ENCODE measurements at regions not wholly inside any gene's neighbourhood (a gene's known extent, or its start where the extent isn't known, plus 50 kb on each side); places are given as distances from the start of the nearest gene placed in this dataset.

DNA sequence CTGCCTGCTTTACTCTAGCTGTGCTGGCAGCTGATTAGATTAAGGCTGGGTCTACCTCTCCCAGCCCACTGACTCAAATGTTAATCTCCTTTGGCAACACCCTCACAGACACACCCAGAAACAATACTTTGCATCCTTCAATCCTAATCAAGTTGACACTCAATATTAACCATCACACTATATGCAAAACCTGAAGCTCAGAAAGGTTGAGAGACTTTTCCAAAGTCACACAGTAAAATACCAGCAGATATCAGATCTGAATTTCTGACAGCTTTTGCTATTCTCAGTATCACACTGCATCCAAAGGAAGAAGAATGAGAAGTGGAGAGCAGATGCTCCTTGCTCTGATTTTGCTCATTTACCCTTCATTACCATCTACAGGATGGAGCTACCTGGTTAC is 114.9 kb upstream of the RANBP3L start:
- TF ChIP-seq, protein P1, sequence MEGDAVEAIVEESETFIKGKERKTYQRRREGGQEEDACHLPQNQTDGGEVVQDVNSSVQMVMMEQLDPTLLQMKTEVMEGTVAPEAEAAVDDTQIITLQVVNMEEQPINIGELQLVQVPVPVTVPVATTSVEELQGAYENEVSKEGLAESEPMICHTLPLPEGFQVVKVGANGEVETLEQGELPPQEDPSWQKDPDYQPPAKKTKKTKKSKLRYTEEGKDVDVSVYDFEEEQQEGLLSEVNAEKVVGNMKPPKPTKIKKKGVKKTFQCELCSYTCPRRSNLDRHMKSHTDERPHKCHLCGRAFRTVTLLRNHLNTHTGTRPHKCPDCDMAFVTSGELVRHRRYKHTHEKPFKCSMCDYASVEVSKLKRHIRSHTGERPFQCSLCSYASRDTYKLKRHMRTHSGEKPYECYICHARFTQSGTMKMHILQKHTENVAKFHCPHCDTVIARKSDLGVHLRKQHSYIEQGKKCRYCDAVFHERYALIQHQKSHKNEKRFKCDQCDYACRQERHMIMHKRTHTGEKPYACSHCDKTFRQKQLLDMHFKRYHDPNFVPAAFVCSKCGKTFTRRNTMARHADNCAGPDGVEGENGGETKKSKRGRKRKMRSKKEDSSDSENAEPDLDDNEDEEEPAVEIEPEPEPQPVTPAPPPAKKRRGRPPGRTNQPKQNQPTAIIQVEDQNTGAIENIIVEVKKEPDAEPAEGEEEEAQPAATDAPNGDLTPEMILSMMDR (conservative IDR thresholded peaks at IDR 0.05; ENCODE audit: low read depth, low read length), result no peak
- TF ChIP-seq CHD1 (IDR thresholded peaks at IDR 0.05; ENCODE audit: low read depth, low read length) (no peak), RAD21 (IDR thresholded peaks at IDR 0.05; ENCODE audit: low read length) (no peak)

All from IMR-90 (cell line).